ENCODE measurements at regions not wholly inside any gene's neighbourhood (a gene's known extent, or its start where the extent isn't known, plus 50 kb on each side); places are given as distances from the start of the nearest gene placed in this dataset.

DNA sequence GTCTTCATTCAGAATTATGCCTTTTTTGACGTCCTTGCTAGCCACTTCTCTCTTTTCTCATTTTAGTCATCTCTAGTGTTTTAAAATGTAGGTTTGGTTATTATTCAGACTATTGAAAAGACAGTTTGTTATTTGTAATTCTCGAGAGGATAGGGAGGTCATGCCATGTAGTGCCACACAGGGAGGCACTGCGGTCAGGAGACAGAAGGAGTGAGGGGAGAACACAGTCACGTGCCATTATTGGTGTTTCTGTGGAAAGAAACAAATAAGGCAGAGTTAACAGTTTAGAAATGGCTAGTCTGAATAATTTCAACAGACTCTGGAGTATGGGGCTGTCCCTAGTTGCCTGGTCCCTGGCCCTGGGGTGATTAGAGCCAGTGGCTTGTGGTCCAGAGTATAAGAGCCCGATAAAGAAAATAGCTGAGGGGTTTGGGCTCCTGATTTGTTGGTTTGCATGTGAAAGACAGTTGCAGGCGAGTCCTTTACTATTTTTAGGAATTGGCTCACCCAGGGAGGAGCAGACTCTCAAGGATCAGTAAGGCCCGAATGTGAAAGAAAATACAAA lies 278.1 kb upstream of the SEL1L start:
- 88% methylated on average over 7 of the region's 7 CpGs for WGBS
- Histone ChIP-seq H3K9me3 (no peaks in the 10 kb centered on the region), H3K27ac (no peak overlapping the region), H3K4me3 (no peak overlapping the region), H3K36me3 (no peaks in the 10 kb centered on the region), H3K27me3 (replicated peaks; ENCODE audit: insufficient read depth) (no peaks in the 10 kb centered on the region), H3K4me1 (replicated peaks) (no peaks in the 10 kb centered on the region)
- TF ChIP-seq POLR2A (IDR thresholded peaks at IDR 0.05) (no peak), POLR2AphosphoS5 (IDR thresholded peaks at IDR 0.05) (no peak)
- TF ChIP-seq, protein P1, sequence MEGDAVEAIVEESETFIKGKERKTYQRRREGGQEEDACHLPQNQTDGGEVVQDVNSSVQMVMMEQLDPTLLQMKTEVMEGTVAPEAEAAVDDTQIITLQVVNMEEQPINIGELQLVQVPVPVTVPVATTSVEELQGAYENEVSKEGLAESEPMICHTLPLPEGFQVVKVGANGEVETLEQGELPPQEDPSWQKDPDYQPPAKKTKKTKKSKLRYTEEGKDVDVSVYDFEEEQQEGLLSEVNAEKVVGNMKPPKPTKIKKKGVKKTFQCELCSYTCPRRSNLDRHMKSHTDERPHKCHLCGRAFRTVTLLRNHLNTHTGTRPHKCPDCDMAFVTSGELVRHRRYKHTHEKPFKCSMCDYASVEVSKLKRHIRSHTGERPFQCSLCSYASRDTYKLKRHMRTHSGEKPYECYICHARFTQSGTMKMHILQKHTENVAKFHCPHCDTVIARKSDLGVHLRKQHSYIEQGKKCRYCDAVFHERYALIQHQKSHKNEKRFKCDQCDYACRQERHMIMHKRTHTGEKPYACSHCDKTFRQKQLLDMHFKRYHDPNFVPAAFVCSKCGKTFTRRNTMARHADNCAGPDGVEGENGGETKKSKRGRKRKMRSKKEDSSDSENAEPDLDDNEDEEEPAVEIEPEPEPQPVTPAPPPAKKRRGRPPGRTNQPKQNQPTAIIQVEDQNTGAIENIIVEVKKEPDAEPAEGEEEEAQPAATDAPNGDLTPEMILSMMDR (IDR thresholded peaks at IDR 0.05), result no peak
- intact Hi-C loops (cut with DNase I), result no loop called here
- no peak for DNase-seq (ENCODE audit: low spot score)

- DNase-seq (ENCODE audit: low spot score), result no peak
- Histone ChIP-seq H3K36me3 (no peaks in the 10 kb centered on the region), H3K9me3 (no peaks in the 10 kb centered on the region), H3K4me1 (replicated peaks) (no peaks in the 10 kb centered on the region), H3K27me3 (replicated peaks; ENCODE audit: insufficient read depth) (no peaks in the 10 kb centered on the region), H3K4me3 (no peak overlapping the region), H3K27ac (no peak overlapping the region)
- TF ChIP-seq, protein P1 (IDR thresholded peaks at IDR 0.05), result no peak
- TF ChIP-seq POLR2AphosphoS5 (IDR thresholded peaks at IDR 0.05) (no peak), POLR2A (IDR thresholded peaks at IDR 0.05) (no peak)
- 58% methylated on average over 1 of the region's 1 CpG for WGBS
- intact Hi-C loops (cut with DNase I), result no loop called here
Observed at GRCh38 chr14:81818271-81818670, 284.6 kb upstream of the SEL1L start.

GRCh38 chr14:81819344-81819743 lies 285.7 kb upstream of the SEL1L start:
- H3K9me3 ChIP-seq, result no peaks in the 10 kb centered on the region
- H3K4me3 ChIP-seq, result no peak overlapping the region
- H3K4me1 ChIP-seq (replicated peaks), result no peaks in the 10 kb centered on the region
- no peak for DNase-seq (ENCODE audit: low spot score)
- no peaks in the 10 kb centered on the region for H3K27me3 ChIP-seq (replicated peaks; ENCODE audit: insufficient read depth)
- TF ChIP-seq POLR2A (IDR thresholded peaks at IDR 0.05) (no peak), POLR2AphosphoS5 (IDR thresholded peaks at IDR 0.05) (no peak)
- TF ChIP-seq, protein P1 (IDR thresholded peaks at IDR 0.05), result no peak
- H3K36me3 ChIP-seq, result no peaks in the 10 kb centered on the region
- intact Hi-C loops (cut with DNase I), result no loop called here
- WGBS, result 37% methylated on average over 5 of the region's 5 CpGs
- H3K27ac ChIP-seq, result no peak overlapping the region

DNA sequence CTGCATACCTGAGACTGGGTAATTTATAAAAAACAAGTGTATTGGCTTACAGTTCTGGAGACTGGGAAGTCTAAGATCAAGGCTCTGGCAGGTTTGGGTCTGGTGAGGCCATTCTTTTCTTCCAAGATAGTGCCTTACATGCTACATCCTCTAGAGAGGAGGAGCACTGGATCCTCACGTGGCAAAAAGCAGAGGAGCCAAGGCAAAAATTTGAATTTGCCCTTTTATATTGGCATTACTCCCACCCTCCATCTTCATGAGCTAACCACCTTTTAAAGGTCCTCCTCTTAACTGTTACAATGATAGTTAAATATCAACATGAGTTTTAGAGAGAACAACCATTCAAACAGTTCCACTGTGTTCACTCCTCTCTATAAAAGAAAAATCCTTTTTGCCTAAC lies 286.3 kb upstream of the SEL1L start:
- Histone ChIP-seq H3K27me3 (replicated peaks; ENCODE audit: insufficient read depth) (no peaks in the 10 kb centered on the region), H3K4me1 (replicated peaks) (no peaks in the 10 kb centered on the region), H3K4me3 (no peak overlapping the region), H3K27ac (no peak overlapping the region), H3K36me3 (no peaks in the 10 kb centered on the region), H3K9me3 (no peaks in the 10 kb centered on the region)
- intact Hi-C loops (cut with DNase I), result no loop called here
- TF ChIP-seq POLR2AphosphoS5 (IDR thresholded peaks at IDR 0.05) (no peak), POLR2A (IDR thresholded peaks at IDR 0.05) (no peak)
- TF ChIP-seq, protein P1 (IDR thresholded peaks at IDR 0.05), result no peak
- 66% methylated on average over 1 of the region's 1 CpG for WGBS
- DNase-seq (ENCODE audit: low spot score), result no peak

DNA sequence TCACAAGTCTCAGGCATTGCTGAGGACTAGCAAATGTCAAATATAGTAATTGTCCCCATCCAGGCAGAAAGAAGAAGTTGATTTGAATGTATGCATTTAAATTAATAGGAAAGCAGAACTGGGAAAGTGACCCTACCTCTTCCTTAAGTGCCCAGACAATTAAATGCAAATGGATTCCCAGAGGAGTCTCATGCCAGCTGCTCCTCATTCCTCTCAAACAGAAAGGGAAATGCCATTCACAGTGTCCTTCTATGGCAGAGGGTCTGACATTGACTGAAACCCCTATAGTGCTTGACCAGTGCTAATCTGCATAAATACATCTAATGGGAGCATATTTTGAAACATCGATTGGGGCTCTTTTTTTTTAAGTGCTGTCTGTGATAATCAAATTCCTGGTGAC lies 292.4 kb upstream of the SEL1L start:
- no peak overlapping the region for H3K27ac ChIP-seq
- TF ChIP-seq POLR2AphosphoS5 (IDR thresholded peaks at IDR 0.05) (no peak), POLR2A (IDR thresholded peaks at IDR 0.05) (no peak)
- TF ChIP-seq, protein P1 (IDR thresholded peaks at IDR 0.05), result no peak
- no peaks in the 10 kb centered on the region for H3K27me3 ChIP-seq (replicated peaks; ENCODE audit: insufficient read depth)
- WGBS, result 84% methylated on average over 1 of the region's 1 CpG
- intact Hi-C loops (cut with DNase I), result no loop called here
- no peaks in the 10 kb centered on the region for H3K36me3 ChIP-seq
- no peaks in the 10 kb centered on the region for H3K4me1 ChIP-seq (replicated peaks)
- DNase-seq (ENCODE audit: low spot score), result no peak
- no peak overlapping the region for H3K4me3 ChIP-seq
- no peaks in the 10 kb centered on the region for H3K9me3 ChIP-seq

Data from prostate gland (tissue), 2 donors.